T-helper 1 cell (primary cell): ENCODE measurements at regions not wholly inside any gene's neighbourhood (a gene's known extent, or its start where the extent isn't known, plus 50 kb on each side); places are given as distances from the start of the nearest gene placed in this dataset.

ENCODE experiments used
- DNase-seq, 5 donors: peaks; one replicate each; pipeline ENCODE4 v3.0.0-alpha.2; 2012 to 2020

- no peak for DNase-seq
Measured at GRCh38 chr6:22007469-22007868, 289.4 kb downstream of the PRL start.

- no peak for DNase-seq
Measured at GRCh38 chr6:22008248-22008836, 288.5 kb downstream of the PRL start.

DNA sequence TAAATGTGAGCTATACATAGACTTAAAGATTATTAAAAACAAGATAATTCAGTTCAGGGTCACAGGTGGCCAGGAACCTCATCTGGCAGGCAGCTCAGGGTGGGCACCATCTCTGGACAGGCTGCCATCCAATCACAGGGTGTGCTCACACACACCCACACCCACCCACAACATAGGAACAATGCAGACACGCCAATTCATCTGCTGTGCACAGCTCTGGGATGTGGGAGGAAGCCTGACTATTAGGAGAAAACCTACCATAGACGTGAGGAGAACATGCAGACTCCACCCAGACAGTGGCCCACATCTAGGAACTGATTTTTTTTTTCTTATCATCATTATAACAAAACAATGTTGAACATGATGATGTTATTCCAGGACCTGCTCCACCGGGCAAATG, 286.7 kb downstream of the PRL start:
- DNase-seq, result no peak

DNA sequence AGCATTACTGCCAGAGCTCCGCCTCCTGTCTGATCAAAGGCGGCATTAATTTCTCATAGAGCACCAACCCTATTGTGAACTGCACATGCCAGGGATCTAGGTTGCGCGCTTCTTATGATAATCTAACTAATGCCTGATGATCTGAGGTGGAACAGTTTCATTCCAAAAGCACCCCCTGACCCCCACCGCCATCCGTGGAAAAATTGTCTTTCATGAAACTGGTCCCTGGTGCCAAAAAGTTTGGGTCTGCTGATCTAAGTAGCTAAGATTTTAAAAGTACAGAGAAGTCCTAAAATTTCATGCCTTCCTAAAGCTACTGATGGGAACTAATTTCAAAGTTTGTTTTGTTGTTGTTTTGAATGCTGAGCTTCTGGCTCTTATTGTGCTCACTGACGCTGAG, 281.6 kb downstream of the PRL start:
- no peak for DNase-seq

GRCh38 chr6:22015944-22016343, 280.9 kb downstream of the PRL start:
- no peak for DNase-seq

DNA sequence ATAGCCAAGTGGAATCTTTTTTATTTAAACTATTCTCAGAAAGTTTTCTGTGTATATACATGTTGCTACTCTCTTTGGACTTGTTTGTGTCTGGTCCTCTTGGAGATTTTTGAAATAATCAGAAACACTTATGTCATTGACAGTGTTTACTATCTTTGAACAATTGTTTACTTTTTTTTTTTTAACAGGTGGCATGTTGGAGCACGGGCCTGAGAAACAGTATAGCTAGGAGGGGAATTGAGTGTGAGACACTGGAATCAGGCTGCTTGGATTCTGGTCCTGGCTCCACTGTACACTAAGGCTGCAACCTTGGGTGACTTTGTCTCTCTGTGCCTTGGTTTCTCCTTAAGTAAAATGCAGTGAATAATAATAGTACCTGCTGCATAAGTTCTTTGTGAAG, 279.6 kb downstream of the PRL start:
- DNase-seq, result no peak

GRCh38 chr6:22017766-22018165, 279.1 kb downstream of the PRL start:
- DNase-seq, result no peak

GRCh38 chr6:22019857-22020256, 277.0 kb downstream of the PRL start:
- DNase-seq, result no peak

GRCh38 chr6:22020299-22021003, 276.4 kb downstream of the PRL start:
- no peak for DNase-seq

GRCh38 chr6:22021966-22022365, 274.9 kb downstream of the PRL start:
- no peak for DNase-seq

DNA sequence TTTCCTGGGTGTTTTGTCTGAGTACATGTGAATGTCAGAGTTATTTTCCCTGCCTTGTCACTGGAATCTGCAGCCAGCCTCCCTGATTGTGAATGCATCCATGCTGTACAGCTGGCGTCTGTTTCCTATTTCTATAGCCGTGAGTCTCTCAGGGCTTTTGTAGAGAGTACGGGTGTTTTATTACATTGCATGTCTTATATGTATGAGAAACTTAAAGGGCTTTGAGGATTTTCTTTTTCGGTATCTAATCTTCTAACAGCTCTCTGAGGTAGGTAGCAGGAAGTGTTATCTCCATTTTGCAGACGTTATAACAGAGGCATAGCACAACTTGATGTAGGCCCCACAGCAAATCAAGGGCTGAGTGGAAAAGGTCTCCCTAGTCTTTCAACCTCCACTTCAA, 272.9 kb downstream of the PRL start:
- no peak for DNase-seq

DNA sequence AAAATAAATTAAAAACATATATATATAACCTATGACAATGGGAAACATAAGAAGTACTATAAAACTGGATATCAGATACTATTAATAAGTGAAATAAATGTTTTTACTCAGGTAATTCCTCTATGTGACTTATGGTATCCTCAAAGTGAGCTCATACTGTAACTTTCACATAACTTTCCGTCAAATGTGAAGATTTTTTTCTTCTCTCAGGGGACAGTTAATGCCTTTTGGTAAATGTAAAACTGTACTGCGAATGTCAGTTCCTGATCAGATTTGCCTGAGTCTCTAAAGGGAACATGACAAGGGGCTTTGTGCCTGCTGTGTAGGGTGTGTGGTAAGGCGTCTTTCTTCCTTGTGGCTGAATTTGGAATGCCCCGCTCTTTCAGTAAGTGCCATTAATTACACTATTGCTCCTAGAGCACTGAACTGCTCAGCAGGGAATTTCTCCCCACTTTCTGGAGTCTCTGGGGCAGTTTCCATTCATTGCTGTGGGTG, 271.8 kb downstream of the PRL start:
- DNase-seq, result no peak

GRCh38 chr6:22025468-22026163, 271.2 kb downstream of the PRL start:
- DNase-seq, result peak in 1 of 5 donors; percentile 25

- DNase-seq, result no peak
Measured at GRCh38 chr6:22026164-22026678, 270.6 kb downstream of the PRL start.

DNA sequence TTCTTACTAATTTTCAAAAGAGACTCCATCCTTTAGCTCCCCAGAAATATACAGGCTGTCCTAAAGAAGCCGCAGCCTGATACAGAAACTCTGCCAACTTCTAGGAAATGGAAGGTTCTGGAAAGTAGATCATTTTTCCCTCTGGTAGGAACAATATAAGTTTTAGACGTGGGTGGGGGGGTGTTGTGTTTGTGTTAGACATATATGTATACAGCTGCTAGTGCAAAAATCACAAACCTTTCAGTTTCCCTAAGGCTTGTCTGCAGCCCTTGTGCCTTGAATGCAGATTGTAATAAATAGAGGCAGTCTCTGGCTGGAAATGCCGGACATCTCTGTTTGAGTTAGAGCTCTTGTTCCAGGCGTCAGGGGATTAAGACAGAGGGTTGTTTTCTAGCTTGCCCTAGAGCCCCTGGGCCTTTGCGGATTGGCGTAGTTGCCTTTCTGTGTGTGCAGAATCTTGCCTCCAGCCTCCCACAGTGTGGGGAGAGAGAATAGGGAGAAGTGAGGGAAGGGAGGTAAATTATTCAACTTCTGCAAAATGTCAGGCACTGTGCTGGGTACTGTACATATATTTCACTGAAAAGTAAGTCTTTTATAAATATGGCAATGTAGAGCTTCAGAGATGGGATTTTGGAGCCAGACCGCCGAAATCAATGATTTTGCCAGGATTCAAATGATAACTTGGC, 269.7 kb downstream of the PRL start:
- no peak for DNase-seq

DNA sequence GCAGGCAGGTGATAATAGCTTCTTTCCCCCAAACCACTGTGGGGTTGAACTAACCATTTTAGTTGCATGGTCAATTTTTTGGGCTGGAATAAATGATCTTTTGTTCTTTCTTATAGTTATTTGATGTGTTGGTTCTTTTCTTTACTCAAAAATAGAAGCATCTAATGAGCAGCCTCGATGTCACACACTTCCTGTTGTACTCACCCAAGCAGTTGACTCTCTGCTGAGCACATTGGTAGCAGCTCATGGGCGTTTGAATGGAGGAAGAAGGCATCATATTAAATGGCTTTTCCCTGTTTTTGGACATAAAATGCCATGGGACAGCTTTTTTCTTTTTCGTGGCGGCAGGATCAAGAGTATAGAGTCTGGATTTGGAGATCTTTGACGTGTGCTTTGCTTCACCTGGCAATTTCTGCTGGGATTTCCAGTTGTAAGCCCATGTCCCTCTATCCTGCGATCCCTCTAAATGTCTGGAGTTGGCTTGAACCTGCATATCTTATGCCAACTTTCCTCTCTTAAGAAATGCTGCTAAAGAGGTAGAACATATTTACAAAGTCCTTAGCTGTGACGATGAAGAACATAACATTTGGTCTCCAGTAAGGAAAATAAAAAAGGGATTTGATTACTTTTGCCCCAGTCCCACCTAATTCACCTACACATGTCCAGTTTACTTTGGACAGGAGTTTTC, 268.3 kb downstream of the PRL start:
- DNase-seq, result peak in 1 of 5 donors; percentile 2

DNA sequence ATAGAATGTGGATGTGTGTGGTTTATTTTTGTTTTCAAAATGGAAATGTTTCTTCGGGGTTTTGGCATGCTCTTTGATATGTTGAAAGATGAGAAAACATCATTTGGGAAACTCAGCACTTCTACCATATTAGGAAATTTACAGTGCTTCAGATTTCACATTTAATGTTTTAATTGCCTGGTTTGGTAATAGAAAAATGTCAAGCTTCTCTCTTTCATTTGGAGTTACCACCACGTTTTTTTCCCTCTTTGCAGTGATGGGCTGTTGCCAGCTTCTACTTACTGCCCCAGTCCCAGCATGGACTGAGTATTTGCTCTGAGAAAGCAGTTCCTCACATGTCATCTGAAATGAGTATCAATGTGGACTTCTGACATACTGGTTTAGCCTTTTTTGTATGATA, 267.7 kb downstream of the PRL start:
- no peak for DNase-seq

- DNase-seq, result no peak
Measured at GRCh38 chr6:22030730-22031619, 265.9 kb downstream of the PRL start.

DNA sequence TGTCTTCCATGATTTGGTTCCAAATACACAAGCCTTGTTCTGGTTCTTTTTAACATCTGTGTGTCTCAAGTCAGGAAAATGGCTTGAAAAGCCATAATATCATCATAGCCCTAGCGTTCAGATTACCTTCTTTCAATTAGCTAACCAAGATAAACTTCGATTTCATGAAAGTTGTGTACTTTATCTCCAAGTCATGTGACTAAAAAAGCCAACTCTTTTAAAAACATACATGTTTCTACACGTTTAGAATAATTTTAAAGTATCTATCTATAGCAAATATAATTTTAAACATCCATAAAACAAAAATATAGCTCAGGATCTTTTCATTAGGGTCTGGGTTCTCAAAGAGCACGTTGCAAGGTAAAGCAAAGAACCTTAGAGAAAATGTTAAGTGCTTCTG, 261.1 kb downstream of the PRL start:
- no peak for DNase-seq

DNA sequence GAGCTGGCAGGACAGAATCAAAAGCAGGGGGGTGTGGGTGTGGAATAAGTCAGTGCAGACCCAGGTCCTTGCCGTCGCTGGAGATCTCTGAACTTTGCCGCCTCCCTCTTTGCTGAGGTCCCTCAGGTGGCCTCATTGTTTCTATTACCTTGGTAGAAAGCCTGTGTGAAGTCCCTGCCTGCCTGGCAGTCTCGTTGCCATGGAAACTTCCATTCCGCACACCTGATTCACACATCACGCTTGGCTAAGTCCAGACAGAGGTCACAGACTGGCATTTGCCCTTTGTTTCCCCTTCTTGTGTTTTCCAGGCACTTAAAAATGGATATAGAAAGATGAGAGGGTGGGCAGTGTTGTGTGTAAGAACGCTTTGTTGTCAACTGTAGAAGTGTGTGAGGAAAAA, 260.6 kb downstream of the PRL start:
- DNase-seq, result no peak

DNA sequence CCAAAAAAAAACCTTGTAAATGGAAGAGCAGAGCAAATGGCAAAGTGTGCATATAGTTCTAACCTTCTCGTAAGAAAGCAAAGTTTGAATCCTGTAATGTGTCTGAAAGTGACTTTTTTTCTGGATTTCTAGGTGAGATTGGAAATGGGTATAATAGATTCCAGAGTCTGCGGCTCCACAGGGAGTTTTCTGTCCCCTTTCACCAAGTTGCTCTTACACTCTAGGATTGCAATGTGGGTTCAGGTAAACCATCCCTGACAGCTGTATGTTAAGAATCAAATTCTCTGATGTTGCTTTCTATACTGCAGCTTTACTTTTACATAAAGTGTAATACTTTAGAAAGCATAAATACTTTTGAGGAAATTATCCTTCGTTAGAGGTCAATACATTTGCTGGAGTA, 260.1 kb downstream of the PRL start:
- DNase-seq, result no peak
